Neuronal stem cell (in vitro differentiated cells): ENCODE measurements at regions not wholly inside any gene's neighbourhood (a gene's known extent, or its start where the extent isn't known, plus 50 kb on each side); places are given as distances from the start of the nearest gene placed in this dataset.
A peak's percentile ranks its signal among the peaks of the same experiment; 100 is the strongest.

ENCODE experiments used
- DNase-seq: peaks from one replicate; pipeline ENCODE4 v3.0.0-alpha.2; 2013; ENCODE audit warnings: low spot score
- H2AFZ ChIP-seq: one replicate; pipeline ENCODE4 v1.6.1; 2013; ENCODE audit warnings: mild to moderate bottlenecking, low read length, inconsistent platforms
- H2AK5ac ChIP-seq: 2 replicates; pipeline ENCODE4 v1.6.1; 2013; ENCODE audit warnings: low read depth, mild to moderate bottlenecking, inconsistent platforms, low read length, moderate library complexity, mixed read lengths
- H2BK120ac ChIP-seq: 2 replicates; pipeline ENCODE4 v1.6.1; 2013; ENCODE audit warnings: low read depth, mild to moderate bottlenecking, inconsistent platforms, low read length, moderate library complexity, mixed read lengths
- H2BK12ac ChIP-seq: one replicate; pipeline ENCODE4 v1.6.1; 2013; ENCODE audit warnings: low read length, inconsistent platforms
- H2BK15ac ChIP-seq: 2 replicates; pipeline ENCODE4 v1.6.1; 2013; ENCODE audit warnings: mild to moderate bottlenecking, low read length, inconsistent platforms, mixed read lengths
- H2BK5ac ChIP-seq: one replicate; pipeline ENCODE4 v1.6.1; 2013; ENCODE audit warnings: inconsistent platforms, mild to moderate bottlenecking, low read length, moderate library complexity
- H3K14ac ChIP-seq: one replicate; pipeline ENCODE4 v1.6.1; 2013; ENCODE audit warnings: low read length, inconsistent platforms
- H3K18ac ChIP-seq: 2 replicates; pipeline ENCODE4 v1.6.1; 2013; ENCODE audit warnings: low read length, inconsistent platforms
- H3K23ac ChIP-seq: 2 replicates; pipeline ENCODE4 v1.6.1; 2013; ENCODE audit warnings: low read depth, mild to moderate bottlenecking, mixed read lengths, low read length, inconsistent platforms; ENCODE audit not compliant: poor library complexity
- H3K27ac ChIP-seq: replicated peaks from 3 replicates; pipeline ENCODE4 v1.5.1; 2013; ENCODE audit warnings: low read length, inconsistent platforms
- H3K27me3 ChIP-seq, 3 experiments: 2 replicates each; pipeline ENCODE4 v1.6.1; 2013; ENCODE audit warnings: low read length in 3 of 3, mild to moderate bottlenecking in 2 of 3, inconsistent platforms in 1 of 3, low read depth in 1 of 3, mixed read lengths in 1 of 3, moderate library complexity in 1 of 3; ENCODE audit not compliant: control insufficient read depth in 3 of 3, insufficient read depth in 3 of 3
- H3K36me3 ChIP-seq, 2 donors: replicated peaks in 1 of 2; 2 replicates each; pipeline ENCODE4 v1.6.1; 2013; ENCODE audit warnings: low read length in 2 of 2; ENCODE audit not compliant: control insufficient read depth in 2 of 2, insufficient read depth in 2 of 2
- H3K4ac ChIP-seq: 2 replicates; pipeline ENCODE4 v1.6.1; 2013; ENCODE audit warnings: inconsistent platforms, mild to moderate bottlenecking, low read length, moderate library complexity
- H3K4me1 ChIP-seq, 2 donors: 1 replicate in 1 of 2; 2 replicates in 1 of 2; pipeline ENCODE4 v1.6.1; 2013; ENCODE audit warnings: low read length in 2 of 2, low read depth in 1 of 2; ENCODE audit not compliant: control insufficient read depth in 2 of 2, insufficient read depth in 1 of 2
- H3K4me2 ChIP-seq: one replicate; pipeline ENCODE4 v1.6.1; 2013; ENCODE audit warnings: mild to moderate bottlenecking, low read length, inconsistent platforms; ENCODE audit not compliant: insufficient read depth, poor library complexity, severe bottlenecking
- H3K4me3 ChIP-seq, 2 donors: 2 replicates each; pipeline ENCODE4 v1.5.1; 2013; ENCODE audit warnings: low read length in 2 of 2, mild to moderate bottlenecking in 2 of 2, inconsistent platforms in 1 of 2, moderate library complexity in 1 of 2
- H3K79me1 ChIP-seq: one replicate; pipeline ENCODE4 v1.6.1; 2013; ENCODE audit warnings: low read depth, mild to moderate bottlenecking, inconsistent platforms, low read length, moderate library complexity
- H3K9ac ChIP-seq: one replicate; pipeline ENCODE4 v1.6.1; 2013; ENCODE audit warnings: mild to moderate bottlenecking, low read depth, low read length, inconsistent platforms; ENCODE audit not compliant: poor library complexity
- H3K9me3 ChIP-seq, 2 donors: replicated peaks in 1 of 2; 2 replicates each; pipeline versions ENCODE3 to v1.6.1; 2013; ENCODE audit warnings: low read length in 2 of 2, mild to moderate bottlenecking in 2 of 2, inconsistent platforms in 1 of 2, low read depth in 1 of 2, mixed read lengths in 1 of 2, moderate library complexity in 1 of 2; ENCODE audit not compliant: control insufficient read depth in 2 of 2, insufficient read depth in 1 of 2
- H4K8ac ChIP-seq: one replicate; pipeline ENCODE4 v1.6.1; 2013; ENCODE audit warnings: low read depth, mild to moderate bottlenecking, inconsistent platforms, low read length, moderate library complexity
- H4K91ac ChIP-seq: one replicate; pipeline ENCODE4 v1.6.1; 2013; ENCODE audit warnings: low read length, low read depth, mild to moderate bottlenecking, inconsistent platforms; ENCODE audit not compliant: poor library complexity
- WGBS, 2 donors: extraction: QIAGEN DNeasy Blood & Tissue Kit; methylation state at CpG; one replicate each; pipeline ENCODE4 v1.1.7; 2013; ENCODE audit warnings: missing lambda C conversion rate in 2 of 2, mixed read lengths in 1 of 2; ENCODE audit not compliant: insufficient read length in 2 of 2, insufficient replicate concordance in 1 of 2; ENCODE audit errors: extremely low coverage in 2 of 2; 5-methylcytosine and 5-hydroxymethylcytosine counted together

GRCh38 chr6:111993342-111993741 is 60.6 kb upstream of the CCN6 start:
- peaks cover 0 to 2% (median 0%) of the 10 kb centered on the region in 3 experiments for H3K27me3 ChIP-seq
- no CpG with 5 or more reads among the region's 6 CpGs for WGBS, 2 donors
- H2BK12ac ChIP-seq, result no peak overlapping the region
- no peak overlapping the region for H2BK120ac ChIP-seq
- no peak overlapping the region for H3K18ac ChIP-seq
- H3K4me2 ChIP-seq, result no peak overlapping the region
- H3K79me1 ChIP-seq, result no peaks in the 10 kb centered on the region
- H2AK5ac ChIP-seq, result no peak overlapping the region
- H3K4me1 ChIP-seq, result peaks cover 2 to 15% of the 10 kb centered on the region in 2 donors
- H3K36me3 ChIP-seq, result no peaks in the 10 kb centered on the region
- H3K9me3 ChIP-seq, result peaks cover 0 to 2% of the 10 kb centered on the region in 2 donors
- no peak overlapping the region for H3K14ac ChIP-seq
- no peak overlapping the region for H2BK15ac ChIP-seq
- H3K4me3 ChIP-seq, result no peak overlapping the region
- H3K4ac ChIP-seq, result no peak overlapping the region
- H3K23ac ChIP-seq, result no peak overlapping the region
- H4K91ac ChIP-seq, result no peak overlapping the region
- no peak overlapping the region for H3K9ac ChIP-seq
- no peak overlapping the region for H2BK5ac ChIP-seq
- no peak overlapping the region for H2AFZ ChIP-seq
- no peak for DNase-seq
- no peak overlapping the region for H3K27ac ChIP-seq
- H4K8ac ChIP-seq, result no peak overlapping the region

DNA sequence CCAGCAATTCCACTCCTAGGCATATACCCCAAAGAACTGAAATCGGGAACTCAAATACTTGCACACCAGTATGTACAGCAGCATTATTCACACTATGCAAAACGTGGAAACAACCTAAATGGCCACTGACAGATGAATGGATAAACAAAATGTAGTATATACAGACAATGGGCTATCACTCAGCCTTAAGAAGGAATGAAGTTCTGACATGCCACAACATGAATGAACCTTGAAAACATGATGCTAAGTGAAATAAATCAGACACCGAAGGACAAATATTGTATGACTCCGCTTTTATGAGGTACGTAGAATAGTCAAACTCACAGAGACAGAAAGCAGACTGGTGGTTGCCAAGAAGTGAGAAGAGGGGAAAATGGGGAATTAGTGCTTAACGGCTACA is 59.1 kb upstream of the CCN6 start:
- no peak overlapping the region for H2BK120ac ChIP-seq
- no peak overlapping the region for H3K4ac ChIP-seq
- no peak overlapping the region for H2AFZ ChIP-seq
- no CpG with 5 or more reads among the region's 6 CpGs for WGBS, 2 donors
- H2BK12ac ChIP-seq, result no peak overlapping the region
- H2AK5ac ChIP-seq, result no peak overlapping the region
- no peak overlapping the region for H3K18ac ChIP-seq
- H2BK5ac ChIP-seq, result no peak overlapping the region
- no peak overlapping the region for H2BK15ac ChIP-seq
- no peak overlapping the region for H3K4me2 ChIP-seq
- H3K36me3 ChIP-seq, result no peaks in the 10 kb centered on the region
- no peak for DNase-seq
- H3K9me3 ChIP-seq, result peaks cover 0 to 2% of the 10 kb centered on the region in 2 donors
- H3K23ac ChIP-seq, result no peak overlapping the region
- H3K4me1 ChIP-seq, result peaks cover 2 to 15% of the 10 kb centered on the region in 2 donors
- H3K4me3 ChIP-seq, result no peak overlapping the region
- H3K27ac ChIP-seq, result no peak overlapping the region
- no peak overlapping the region for H3K9ac ChIP-seq
- no peak overlapping the region for H4K8ac ChIP-seq
- no peak overlapping the region for H3K14ac ChIP-seq
- H3K79me1 ChIP-seq, result no peaks in the 10 kb centered on the region
- no peak overlapping the region for H4K91ac ChIP-seq
- peaks cover 0 to 2% (median 0%) of the 10 kb centered on the region in 3 experiments for H3K27me3 ChIP-seq

DNA sequence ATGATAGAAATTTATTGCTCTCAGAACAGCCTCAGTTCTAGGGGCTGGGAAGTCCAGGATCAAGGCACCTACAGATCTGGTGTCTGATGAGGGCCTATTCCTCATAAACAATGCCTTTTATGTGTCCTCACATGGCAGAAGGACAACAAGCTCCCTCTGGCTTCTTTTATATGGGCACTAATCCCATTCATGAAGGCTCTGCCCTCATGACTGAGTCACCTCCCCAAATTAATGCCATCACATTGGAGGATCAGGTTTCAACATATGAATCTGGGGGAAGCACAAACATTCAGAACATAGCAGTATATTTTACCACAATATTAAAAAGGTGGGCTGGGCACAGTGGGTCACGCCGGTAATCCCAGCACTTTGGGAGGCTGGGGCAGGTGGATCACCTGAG is 58.5 kb upstream of the CCN6 start:
- Histone ChIP-seq H3K14ac (no peak overlapping the region), H3K23ac (no peak overlapping the region)

GRCh38 chr6:111996144-111996865 is 57.6 kb upstream of the CCN6 start:
- H4K8ac ChIP-seq, result no peak overlapping the region
- H2BK5ac ChIP-seq, result no peak overlapping the region
- H2AFZ ChIP-seq, result peak overlapping the region; percentile 57
- H3K27ac ChIP-seq, result no peak overlapping the region
- peaks cover 0 to 2% (median 0%) of the 10 kb centered on the region in 3 experiments for H3K27me3 ChIP-seq
- H3K36me3 ChIP-seq, result no peaks in the 10 kb centered on the region
- no peak overlapping the region for H2BK120ac ChIP-seq
- no peak overlapping the region for H3K4me2 ChIP-seq
- H2BK12ac ChIP-seq, result peak overlapping the region; percentile 5
- no peaks in the 10 kb centered on the region for H3K79me1 ChIP-seq
- H3K4me3 ChIP-seq, result no peak overlapping the region
- H3K9me3 ChIP-seq, result peaks cover 0 to 4% of the 10 kb centered on the region in 2 donors
- no peak overlapping the region for H3K14ac ChIP-seq
- DNase-seq, result no peak
- H2AK5ac ChIP-seq, result no peak overlapping the region
- peaks cover 2 to 15% of the 10 kb centered on the region in 2 donors for H3K4me1 ChIP-seq
- no peak overlapping the region for H4K91ac ChIP-seq
- no peak overlapping the region for H2BK15ac ChIP-seq
- no peak overlapping the region for H3K4ac ChIP-seq
- H3K9ac ChIP-seq, result no peak overlapping the region
- no peak overlapping the region for H3K18ac ChIP-seq
- no CpG with 5 or more reads among the region's 17 CpGs for WGBS, 2 donors
- H3K23ac ChIP-seq, result no peak overlapping the region

More for the DNA sequence above, 58.5 kb upstream of the CCN6 start:
- no peak overlapping the region for H4K8ac ChIP-seq
- no peak overlapping the region for H3K27ac ChIP-seq
- no CpG with 5 or more reads among the region's 2 CpGs for WGBS, 2 donors
- no peak overlapping the region for H2AK5ac ChIP-seq
- DNase-seq, result no peak
- no peaks in the 10 kb centered on the region for H3K36me3 ChIP-seq
- H3K27me3 ChIP-seq, result peaks cover 0 to 2% (median 0%) of the 10 kb centered on the region in 3 experiments
- peaks cover 0 to 2% of the 10 kb centered on the region in 2 donors for H3K9me3 ChIP-seq
- no peak overlapping the region for H2AFZ ChIP-seq
- H2BK15ac ChIP-seq, result no peak overlapping the region
- H3K4me3 ChIP-seq, result no peak overlapping the region
- no peak overlapping the region for H4K91ac ChIP-seq
- H2BK5ac ChIP-seq, result no peak overlapping the region
- no peak overlapping the region for H3K4ac ChIP-seq
- H2BK12ac ChIP-seq, result no peak overlapping the region
- H3K18ac ChIP-seq, result no peak overlapping the region
- no peaks in the 10 kb centered on the region for H3K79me1 ChIP-seq
- no peak overlapping the region for H2BK120ac ChIP-seq
- H3K4me1 ChIP-seq, result peaks cover 2 to 15% of the 10 kb centered on the region in 2 donors
- no peak overlapping the region for H3K9ac ChIP-seq
- H3K4me2 ChIP-seq, result no peak overlapping the region
